BJ (cell line): ENCODE measurements at regions not wholly inside any gene's neighbourhood (a gene's known extent, or its start where the extent isn't known, plus 50 kb on each side); places are given as distances from the start of the nearest gene placed in this dataset.

Experiments used
- CTCF ChIA-PET: fragments of 350-600 bp; formaldehyde crosslinking; extraction: SDS; loops from one replicate; lab custom pipeline; 2021; ENCODE audit warnings: antibody characterized with exemption, inconsistent platforms; lab: Yijun Ruan, JAX
- POLR2A ChIA-PET: fragments of 300-600 bp; sonication (Branson Sonifier 250); formaldehyde crosslinking; extraction: SDS; loops from one replicate; lab custom pipeline; 2021; ENCODE audit warnings: antibody characterized with exemption; lab: Charles Lee
- DNase-seq: peaks from one replicate; pipeline ENCODE4 v3.0.0-alpha.2; 2011; ENCODE audit warnings: low read depth
- H3K27me3 ChIP-seq: 2 replicates; pipeline ENCODE4 v1.6.0; 2011; ENCODE audit warnings: low read length; ENCODE audit not compliant: control insufficient read depth, insufficient read depth
- H3K36me3 ChIP-seq: 2 replicates; pipeline ENCODE4 v1.5.1; 2011; ENCODE audit warnings: low read length; ENCODE audit not compliant: control insufficient read depth, insufficient read depth
- H3K4me3 ChIP-seq: 2 replicates; pipeline ENCODE4 v1.5.1; 2011; ENCODE audit warnings: low read depth, mild to moderate bottlenecking, control low read depth, low read length
- TF ChIP-seq, protein P1 (sequence below): IDR thresholded peaks from 2 replicates; pipeline ENCODE4 v1.5.1; 2011; ENCODE audit warnings: low read depth, mild to moderate bottlenecking, control low read depth, inconsistent platforms, low read length, moderate library complexity; ENCODE audit not compliant: insufficient read depth

- H3K27me3 ChIP-seq, result no peaks in the 10 kb centered on the region
- no peak overlapping the region for H3K4me3 ChIP-seq
- ChIA-PET POLR2A (no interaction called here), CTCF (interaction anchor here (0.7 to 0.9 kb wide), 2 partner anchors 18 to 211 kb away, joined by 3 read pairs; no protein-coding TSS in a partner anchor)
- no peaks in the 10 kb centered on the region for H3K36me3 ChIP-seq
- TF ChIP-seq, protein P1, sequence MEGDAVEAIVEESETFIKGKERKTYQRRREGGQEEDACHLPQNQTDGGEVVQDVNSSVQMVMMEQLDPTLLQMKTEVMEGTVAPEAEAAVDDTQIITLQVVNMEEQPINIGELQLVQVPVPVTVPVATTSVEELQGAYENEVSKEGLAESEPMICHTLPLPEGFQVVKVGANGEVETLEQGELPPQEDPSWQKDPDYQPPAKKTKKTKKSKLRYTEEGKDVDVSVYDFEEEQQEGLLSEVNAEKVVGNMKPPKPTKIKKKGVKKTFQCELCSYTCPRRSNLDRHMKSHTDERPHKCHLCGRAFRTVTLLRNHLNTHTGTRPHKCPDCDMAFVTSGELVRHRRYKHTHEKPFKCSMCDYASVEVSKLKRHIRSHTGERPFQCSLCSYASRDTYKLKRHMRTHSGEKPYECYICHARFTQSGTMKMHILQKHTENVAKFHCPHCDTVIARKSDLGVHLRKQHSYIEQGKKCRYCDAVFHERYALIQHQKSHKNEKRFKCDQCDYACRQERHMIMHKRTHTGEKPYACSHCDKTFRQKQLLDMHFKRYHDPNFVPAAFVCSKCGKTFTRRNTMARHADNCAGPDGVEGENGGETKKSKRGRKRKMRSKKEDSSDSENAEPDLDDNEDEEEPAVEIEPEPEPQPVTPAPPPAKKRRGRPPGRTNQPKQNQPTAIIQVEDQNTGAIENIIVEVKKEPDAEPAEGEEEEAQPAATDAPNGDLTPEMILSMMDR, result no peak
- no peak for DNase-seq
Measured at GRCh38 chr16:72645538-72645937, 402.4 kb downstream of the ZFHX3 start.

- no peak for DNase-seq
- Histone ChIP-seq H3K27me3 (no peaks in the 10 kb centered on the region), H3K4me3 (no peak overlapping the region), H3K36me3 (no peaks in the 10 kb centered on the region)
- TF ChIP-seq, protein P1, result no peak
- ChIA-PET POLR2A (no interaction called here), CTCF (no interaction called here)
Measured at GRCh38 chr16:72644911-72645310, 403.0 kb downstream of the ZFHX3 start.

DNA sequence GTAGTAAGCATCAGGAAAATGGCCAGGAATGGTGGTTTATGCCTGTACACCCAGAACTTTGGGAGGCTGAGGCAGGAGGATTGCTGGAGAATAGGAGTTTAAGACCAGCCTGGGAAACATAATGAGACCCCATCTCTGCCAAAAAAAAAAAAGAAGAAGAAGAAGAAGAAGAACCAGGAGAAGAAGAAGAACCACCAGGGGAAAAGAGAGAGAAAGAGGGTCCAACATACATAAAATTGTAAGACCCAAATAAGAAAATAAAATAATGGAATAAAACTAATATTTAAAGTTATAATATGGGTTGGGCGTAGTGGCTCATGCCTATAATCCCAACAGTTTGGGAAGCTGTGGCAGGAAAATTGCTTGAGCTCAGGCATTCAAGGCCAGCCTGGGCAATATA is 408.4 kb downstream of the ZFHX3 start:
- ChIA-PET POLR2A (no interaction called here), CTCF (interaction anchor here (0.6 kb wide), 1 partner anchor 268 kb away, joined by 3 read pairs; no protein-coding TSS in a partner anchor)
- H3K36me3 ChIP-seq, result no peaks in the 10 kb centered on the region

GRCh38 chr16:72637306-72637705 is 410.6 kb downstream of the ZFHX3 start:
- no peak overlapping the region for H3K4me3 ChIP-seq
- TF ChIP-seq, protein P1, result no peak
- ChIA-PET POLR2A (no interaction called here), CTCF (no interaction called here)
- no peaks in the 10 kb centered on the region for H3K27me3 ChIP-seq
- peak; percentile 5 for DNase-seq
- no peaks in the 10 kb centered on the region for H3K36me3 ChIP-seq

More for the DNA sequence above, 408.4 kb downstream of the ZFHX3 start:
- no peaks in the 10 kb centered on the region for H3K27me3 ChIP-seq
- no peak for DNase-seq
- TF ChIP-seq, protein P1, result no peak
- H3K4me3 ChIP-seq, result no peak overlapping the region

GRCh38 chr16:72635694-72636093 is 412.2 kb downstream of the ZFHX3 start:
- no peaks in the 10 kb centered on the region for H3K36me3 ChIP-seq

More at GRCh38 chr16:72635694-72636093, 412.2 kb downstream of the ZFHX3 start:
- no peak for DNase-seq
- POLR2A ChIA-PET, result no interaction called here
- CTCF ChIA-PET, result no interaction called here
- H3K27me3 ChIP-seq, result no peaks in the 10 kb centered on the region
- TF ChIP-seq, protein P1, result no peak
- no peak overlapping the region for H3K4me3 ChIP-seq
